DOHH2 (cell line): ENCODE measurements at regions not wholly inside any gene's neighbourhood (a gene's known extent, or its start where the extent isn't known, plus 50 kb on each side); places are given as distances from the start of the nearest gene placed in this dataset.

Experiments
- H3F3A ChIP-seq: fragments of 200-600 bp; sonication (generic), shearing (Covaris generic); 2 replicates; pipeline ENCODE4 v1.6.0; 2016; ENCODE audit warnings: antibody characterized with exemption, mild to moderate bottlenecking; ENCODE audit not compliant: control insufficient read depth, insufficient read depth
- H3K27ac ChIP-seq: fragments of 200-600 bp; sonication (generic); 2 replicates; pipeline ENCODE4 v1.5.1; 2014; ENCODE audit warnings: low read depth, mild to moderate bottlenecking, low read length, moderate library complexity
- H3K27me3 ChIP-seq: fragments of 200-600 bp; sonication (generic); 2 replicates; pipeline ENCODE4 v1.6.1; 2014; ENCODE audit warnings: mild to moderate bottlenecking, low read length, mixed read lengths; ENCODE audit not compliant: control insufficient read depth
- H3K36me3 ChIP-seq: fragments of 200-600 bp; sonication (generic); 2 replicates; pipeline ENCODE4 v1.6.1; 2014; ENCODE audit warnings: mild to moderate bottlenecking, low read length, moderate library complexity, mixed read lengths; ENCODE audit not compliant: control insufficient read depth
- H3K4me1 ChIP-seq: fragments of 200-600 bp; sonication (generic); 2 replicates; pipeline ENCODE4 v1.6.1; 2014; ENCODE audit warnings: mild to moderate bottlenecking, low read length, mixed read lengths; ENCODE audit not compliant: control insufficient read depth
- H3K4me2 ChIP-seq: fragments of 200-600 bp; sonication (generic); 2 replicates; pipeline ENCODE4 v1.6.0; 2014; ENCODE audit warnings: mild to moderate bottlenecking, low read length, moderate library complexity
- H3K4me3 ChIP-seq: fragments of 200-600 bp; sonication (generic); 2 replicates; pipeline ENCODE4 v1.5.1; 2014; ENCODE audit warnings: mild to moderate bottlenecking, low read length, mixed read lengths
- H3K79me2 ChIP-seq: fragments of 200-600 bp; sonication (generic); 2 replicates; pipeline ENCODE4 v1.6.1; 2014; ENCODE audit warnings: mild to moderate bottlenecking, low read length, mixed read lengths; ENCODE audit not compliant: control insufficient read depth
- H3K9me2 ChIP-seq: fragments of 200-600 bp; sonication (generic); replicated peaks from 2 replicates; pipeline ENCODE4 v1.6.1; 2014; ENCODE audit warnings: mild to moderate bottlenecking, low read length, mixed read lengths; ENCODE audit not compliant: control insufficient read depth
- H3K9me3 ChIP-seq: fragments of 200-600 bp; sonication (generic); 2 replicates; pipeline ENCODE4 v1.6.1; 2014; ENCODE audit warnings: antibody characterized with exemption, low read length, mixed read lengths; ENCODE audit not compliant: control insufficient read depth, insufficient read depth
- H4K20me1 ChIP-seq: fragments of 200-600 bp; sonication (generic); 2 replicates; pipeline ENCODE4 v1.6.0; 2014; ENCODE audit warnings: low read depth, mild to moderate bottlenecking, antibody characterized with exemption, low read length, moderate library complexity; ENCODE audit not compliant: control insufficient read depth, insufficient read depth
- EZH2phosphoT487 ChIP-seq: fragments of 200-600 bp; sonication (generic); IDR thresholded peaks from 2 replicates; pipeline ENCODE4 v1.6.1; 2017; ENCODE audit warnings: borderline replicate concordance, mild to moderate bottlenecking, antibody characterized with exemption, low read length, moderate library complexity, mixed read lengths
- TF ChIP-seq, protein P1 (sequence below): fragments of 200-600 bp; sonication (generic); IDR thresholded peaks from one replicate; pipeline ENCODE4 v1.5.1; 2014; ENCODE audit warnings: antibody characterized with exemption, mild to moderate bottlenecking, low read depth, low read length; ENCODE audit not compliant: poor library complexity, severe bottlenecking

DNA sequence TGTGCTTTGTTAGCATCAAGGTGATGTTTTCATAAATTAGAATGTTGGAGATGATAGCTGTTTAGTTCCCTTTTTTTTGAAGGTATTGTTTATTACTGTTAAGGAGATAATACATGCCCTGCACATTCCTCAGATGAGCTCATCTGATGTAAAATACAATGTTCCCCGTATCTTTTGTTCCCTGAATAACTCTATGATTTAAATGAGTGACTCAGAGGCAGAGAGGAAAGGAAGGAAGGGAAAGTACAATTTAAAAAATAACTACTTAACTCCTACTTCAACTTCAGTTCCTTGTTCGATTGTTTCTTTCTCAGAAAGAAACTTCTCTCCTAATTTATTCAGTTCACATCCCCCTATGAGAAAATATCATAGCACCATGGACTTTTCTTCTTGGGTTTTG, 208.7 kb downstream of the KCNE4 start:
- TF ChIP-seq, protein P1, sequence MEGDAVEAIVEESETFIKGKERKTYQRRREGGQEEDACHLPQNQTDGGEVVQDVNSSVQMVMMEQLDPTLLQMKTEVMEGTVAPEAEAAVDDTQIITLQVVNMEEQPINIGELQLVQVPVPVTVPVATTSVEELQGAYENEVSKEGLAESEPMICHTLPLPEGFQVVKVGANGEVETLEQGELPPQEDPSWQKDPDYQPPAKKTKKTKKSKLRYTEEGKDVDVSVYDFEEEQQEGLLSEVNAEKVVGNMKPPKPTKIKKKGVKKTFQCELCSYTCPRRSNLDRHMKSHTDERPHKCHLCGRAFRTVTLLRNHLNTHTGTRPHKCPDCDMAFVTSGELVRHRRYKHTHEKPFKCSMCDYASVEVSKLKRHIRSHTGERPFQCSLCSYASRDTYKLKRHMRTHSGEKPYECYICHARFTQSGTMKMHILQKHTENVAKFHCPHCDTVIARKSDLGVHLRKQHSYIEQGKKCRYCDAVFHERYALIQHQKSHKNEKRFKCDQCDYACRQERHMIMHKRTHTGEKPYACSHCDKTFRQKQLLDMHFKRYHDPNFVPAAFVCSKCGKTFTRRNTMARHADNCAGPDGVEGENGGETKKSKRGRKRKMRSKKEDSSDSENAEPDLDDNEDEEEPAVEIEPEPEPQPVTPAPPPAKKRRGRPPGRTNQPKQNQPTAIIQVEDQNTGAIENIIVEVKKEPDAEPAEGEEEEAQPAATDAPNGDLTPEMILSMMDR: no peak
- TF ChIP-seq EZH2phosphoT487: no peak
- H3K9me3 ChIP-seq: no peaks in the 10 kb centered on the region
- H3K27me3 ChIP-seq: no peaks in the 10 kb centered on the region
- H3K79me2 ChIP-seq: no peaks in the 10 kb centered on the region
- H3F3A ChIP-seq: no peaks in the 10 kb centered on the region
- H3K4me1 ChIP-seq: no peaks in the 10 kb centered on the region
- H3K36me3 ChIP-seq: no peaks in the 10 kb centered on the region
- no peaks in the 10 kb centered on the region for H4K20me1 ChIP-seq
- H3K9me2 ChIP-seq: no peaks in the 10 kb centered on the region
- H3K27ac ChIP-seq: no peak overlapping the region
- H3K4me3 ChIP-seq: no peak overlapping the region
- no peak overlapping the region for H3K4me2 ChIP-seq

DNA sequence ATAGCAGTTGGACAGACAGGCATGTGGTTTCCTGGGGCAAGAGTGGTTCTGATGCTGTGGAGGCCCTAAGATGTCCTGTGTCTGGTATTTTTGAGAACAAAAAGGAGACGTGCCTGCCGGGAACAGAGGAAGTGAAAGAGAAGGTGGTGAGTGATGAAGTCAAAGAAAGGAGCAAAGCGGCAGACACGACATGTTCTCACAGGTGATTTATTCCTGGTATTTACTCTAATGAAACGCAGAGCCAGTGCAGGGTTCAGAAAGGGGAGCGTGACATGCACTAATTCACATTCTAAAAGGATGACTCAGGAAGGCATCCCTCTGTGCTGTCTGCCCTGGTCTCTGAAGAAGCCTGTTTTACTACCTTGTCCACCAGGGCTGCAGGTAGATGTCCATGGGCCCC, 211.0 kb downstream of the KCNE4 start:
- no peaks in the 10 kb centered on the region for H3K9me2 ChIP-seq
- no peak for TF ChIP-seq EZH2phosphoT487
- TF ChIP-seq, protein P1: no peak
- H3K36me3 ChIP-seq: no peaks in the 10 kb centered on the region
- H3K79me2 ChIP-seq: no peaks in the 10 kb centered on the region
- H3K4me1 ChIP-seq: no peaks in the 10 kb centered on the region
- no peaks in the 10 kb centered on the region for H3F3A ChIP-seq
- no peaks in the 10 kb centered on the region for H3K9me3 ChIP-seq
- H3K4me2 ChIP-seq: no peak overlapping the region
- H3K4me3 ChIP-seq: no peak overlapping the region
- no peaks in the 10 kb centered on the region for H3K27me3 ChIP-seq
- no peaks in the 10 kb centered on the region for H4K20me1 ChIP-seq
- no peak overlapping the region for H3K27ac ChIP-seq

DNA sequence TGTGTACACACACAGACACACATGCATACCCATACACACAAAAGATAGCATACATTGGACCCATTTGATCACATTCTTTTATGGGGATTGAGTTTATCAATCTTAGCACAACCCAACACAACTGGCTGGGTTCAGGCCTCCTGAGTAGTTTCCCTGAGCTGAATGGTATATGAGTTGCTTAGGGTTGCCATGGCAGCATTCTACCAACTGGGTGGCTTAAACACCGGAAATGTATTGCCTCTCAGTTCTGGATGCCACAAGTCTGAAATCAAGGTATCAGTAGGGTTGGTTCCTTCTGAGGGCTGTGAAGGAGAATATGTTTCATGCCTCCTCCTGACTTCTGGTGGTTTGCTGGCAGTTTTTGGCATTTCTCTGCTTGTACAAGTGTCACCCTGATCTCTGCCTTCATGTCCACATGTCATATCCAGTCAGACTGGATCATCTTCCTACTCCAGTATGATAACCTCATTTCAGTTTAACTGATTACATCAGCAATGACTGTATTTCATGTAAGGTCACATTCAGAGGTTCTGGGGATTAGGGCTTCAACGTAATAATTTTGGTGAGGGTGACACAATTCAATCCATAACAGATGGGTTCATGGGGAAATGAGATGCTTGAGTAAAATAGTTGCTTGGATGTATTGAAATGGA, 212.7 kb downstream of the KCNE4 start:
- no peak for TF ChIP-seq EZH2phosphoT487
- TF ChIP-seq, protein P1: no peak
- no peaks in the 10 kb centered on the region for H3K4me1 ChIP-seq
- H3K79me2 ChIP-seq: no peaks in the 10 kb centered on the region
- no peaks in the 10 kb centered on the region for H3K27me3 ChIP-seq
- no peak overlapping the region for H3K4me3 ChIP-seq
- H4K20me1 ChIP-seq: no peaks in the 10 kb centered on the region
- no peaks in the 10 kb centered on the region for H3K9me3 ChIP-seq
- H3K4me2 ChIP-seq: no peak overlapping the region
- no peaks in the 10 kb centered on the region for H3F3A ChIP-seq
- no peak overlapping the region for H3K27ac ChIP-seq
- H3K36me3 ChIP-seq: no peaks in the 10 kb centered on the region
- no peaks in the 10 kb centered on the region for H3K9me2 ChIP-seq
